ENCODE measurements at regions not wholly inside any gene's neighbourhood (a gene's known extent, or its start where the extent isn't known, plus 50 kb on each side); places are given as distances from the start of the nearest gene placed in this dataset.
A peak's percentile ranks its signal among the peaks of the same experiment; 100 is the strongest.

DNA sequence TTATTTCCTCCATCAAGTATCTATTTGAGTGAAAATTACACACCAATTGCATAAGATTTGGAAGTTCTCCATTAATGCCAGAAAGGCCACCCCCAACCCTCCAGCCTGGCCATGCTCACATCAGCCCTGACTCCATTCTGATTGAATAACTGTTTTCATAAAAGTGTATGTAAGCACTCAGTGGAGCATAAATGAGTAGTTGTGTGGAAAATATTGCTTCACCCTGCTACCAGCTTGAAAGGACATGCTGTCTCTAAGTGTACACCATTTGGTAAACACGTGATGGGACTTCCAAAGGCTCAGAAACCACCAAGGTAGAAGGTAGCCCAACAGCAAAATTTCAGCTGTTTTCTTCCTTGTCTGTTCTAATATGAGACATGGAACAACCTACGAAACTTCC lies 393.8 kb downstream of the ZNF385D start:
- DNase-seq, result peak in 1 of 5 experiments; percentile 1

DNA sequence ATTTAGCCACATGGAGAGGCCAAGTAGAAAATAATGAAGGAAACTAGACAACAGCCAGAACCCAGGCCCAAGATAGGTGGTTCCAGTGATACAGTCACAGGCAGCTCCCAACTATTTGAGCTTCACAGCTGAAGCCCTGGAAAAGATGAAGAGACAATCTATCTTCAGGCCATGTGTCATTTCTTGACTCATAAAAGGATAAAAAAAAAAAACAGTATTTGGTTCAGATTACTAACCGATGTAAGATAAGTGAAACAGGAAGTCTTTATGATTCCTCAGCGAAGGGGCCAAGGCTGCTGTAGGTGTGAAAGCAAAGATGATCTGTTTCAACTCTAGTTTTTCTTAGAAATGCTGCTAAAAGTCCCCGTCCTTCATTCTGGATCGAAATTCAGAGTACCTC lies 394.6 kb downstream of the ZNF385D start:
- DNase-seq, result peak in 1 of 5 experiments; percentile 36

DNA sequence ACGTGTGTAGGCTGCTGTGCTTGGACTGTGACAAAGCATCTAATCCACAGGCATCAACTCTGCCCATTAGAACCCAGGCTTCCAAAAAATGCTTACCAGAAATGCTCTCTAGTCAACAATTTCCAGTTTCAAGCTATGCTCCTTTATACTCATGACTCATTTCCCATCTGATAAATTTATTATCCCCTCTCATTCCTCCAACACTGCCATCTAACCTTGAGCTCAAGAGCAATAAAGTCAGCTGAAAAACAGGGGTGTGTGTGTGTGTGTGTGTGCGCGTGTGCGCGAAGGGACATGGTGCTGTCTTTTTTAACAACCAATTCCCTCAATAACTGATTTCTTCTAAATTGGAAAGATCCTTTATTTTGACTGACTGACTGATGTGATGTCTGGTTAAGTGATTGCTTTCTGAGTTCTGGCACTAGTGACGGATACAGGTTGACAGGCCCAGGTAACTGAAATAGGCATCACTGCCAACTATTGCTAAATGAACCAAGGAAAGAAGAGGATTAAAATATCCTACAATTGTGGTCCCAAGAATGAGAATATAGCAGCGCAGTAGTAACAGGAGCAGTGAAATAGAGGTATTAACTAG lies 405.5 kb downstream of the ZNF385D start:
- no peak for DNase-seq

DNA sequence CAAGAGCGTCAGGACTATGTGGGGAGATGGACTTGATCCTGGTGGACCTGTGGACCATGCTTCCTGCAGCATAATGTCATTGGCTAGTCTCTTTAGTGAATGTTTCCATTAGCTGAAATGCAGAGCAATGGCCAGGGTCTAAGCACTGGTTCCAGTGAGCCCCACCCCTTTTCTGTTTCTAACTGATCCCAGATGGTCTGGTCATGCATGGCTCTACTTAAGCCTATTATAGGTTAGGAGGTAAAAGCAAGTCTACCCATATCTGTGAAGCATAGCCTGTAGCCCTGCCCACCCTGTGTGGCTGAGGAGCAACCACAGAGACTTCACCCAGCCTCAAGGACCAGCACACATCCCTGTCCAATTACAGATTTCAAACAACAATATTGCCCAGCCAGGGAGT lies 419.2 kb downstream of the ZNF385D start:
- DNase-seq, result no peak

DNA sequence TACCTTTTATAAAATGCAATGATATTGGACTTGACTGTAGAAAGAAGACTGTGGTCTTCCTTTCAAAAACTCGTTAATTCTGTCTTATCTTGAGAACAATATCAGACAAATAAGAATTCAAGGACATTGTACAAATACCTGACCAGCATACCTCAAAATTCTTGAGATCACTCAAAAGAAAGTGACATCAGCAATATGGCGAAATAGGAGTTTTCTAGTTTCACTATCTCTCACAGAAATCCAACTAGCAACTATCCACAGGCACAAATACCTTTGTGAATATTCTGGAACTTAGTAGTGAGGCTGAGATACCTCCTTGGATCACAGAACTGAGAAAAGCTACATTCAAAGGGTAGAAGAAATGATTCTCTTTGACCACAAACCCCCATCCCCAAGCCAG lies 419.7 kb downstream of the ZNF385D start:
- DNase-seq, result no peak

DNA sequence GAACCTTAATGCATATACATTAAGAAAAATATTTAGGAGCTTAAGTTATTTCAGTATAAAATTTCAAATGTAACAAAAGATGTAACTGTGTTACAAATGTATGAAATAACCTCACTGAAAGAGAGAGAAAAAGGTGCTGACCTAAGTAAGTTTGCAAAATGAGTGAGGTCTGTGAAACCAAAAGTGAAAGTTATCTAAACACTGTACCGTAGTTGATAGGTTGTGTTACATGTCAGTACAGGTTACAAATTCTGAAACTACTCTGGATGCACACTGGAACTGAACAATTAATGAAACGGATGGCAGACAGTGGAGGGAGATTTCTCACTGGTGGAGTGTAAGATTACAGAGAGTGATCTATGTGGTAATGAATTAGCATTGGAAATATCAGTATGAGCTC lies 420.7 kb downstream of the ZNF385D start:
- DNase-seq, result peak in 1 of 5 experiments; percentile 61

DNA sequence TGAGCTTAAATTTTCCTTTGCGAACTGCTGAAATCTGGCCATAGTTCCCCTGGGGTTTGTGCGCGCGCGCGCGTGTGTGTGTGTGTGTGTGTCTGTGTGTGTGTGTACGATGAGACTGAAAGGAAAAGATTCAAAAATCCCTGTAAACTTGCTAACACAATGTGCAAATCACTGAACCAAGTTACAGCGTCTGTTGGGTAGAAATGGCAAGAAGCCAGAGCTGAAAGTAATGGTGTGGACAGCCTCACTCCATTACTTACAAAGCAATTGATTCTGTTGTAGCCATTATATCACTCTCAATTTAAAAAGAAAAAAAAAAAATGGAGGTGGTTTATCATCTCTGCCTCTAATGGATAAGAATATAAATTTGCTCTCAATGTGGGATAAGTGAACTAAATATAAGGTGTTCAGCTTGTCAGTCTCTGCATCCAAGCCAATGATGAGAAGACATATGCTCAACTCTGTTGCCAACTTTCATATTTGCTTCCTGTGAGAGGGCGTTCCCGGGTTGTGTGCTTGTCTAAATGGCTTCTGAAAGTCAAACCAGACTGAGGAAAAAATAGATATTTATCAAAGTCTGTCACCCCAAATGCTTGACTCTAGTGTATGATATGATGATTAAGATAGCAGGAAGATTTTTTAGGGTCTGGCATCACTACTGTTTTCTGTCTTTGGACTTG lies 422.2 kb downstream of the ZNF385D start:
- DNase-seq, result no peak

DNA sequence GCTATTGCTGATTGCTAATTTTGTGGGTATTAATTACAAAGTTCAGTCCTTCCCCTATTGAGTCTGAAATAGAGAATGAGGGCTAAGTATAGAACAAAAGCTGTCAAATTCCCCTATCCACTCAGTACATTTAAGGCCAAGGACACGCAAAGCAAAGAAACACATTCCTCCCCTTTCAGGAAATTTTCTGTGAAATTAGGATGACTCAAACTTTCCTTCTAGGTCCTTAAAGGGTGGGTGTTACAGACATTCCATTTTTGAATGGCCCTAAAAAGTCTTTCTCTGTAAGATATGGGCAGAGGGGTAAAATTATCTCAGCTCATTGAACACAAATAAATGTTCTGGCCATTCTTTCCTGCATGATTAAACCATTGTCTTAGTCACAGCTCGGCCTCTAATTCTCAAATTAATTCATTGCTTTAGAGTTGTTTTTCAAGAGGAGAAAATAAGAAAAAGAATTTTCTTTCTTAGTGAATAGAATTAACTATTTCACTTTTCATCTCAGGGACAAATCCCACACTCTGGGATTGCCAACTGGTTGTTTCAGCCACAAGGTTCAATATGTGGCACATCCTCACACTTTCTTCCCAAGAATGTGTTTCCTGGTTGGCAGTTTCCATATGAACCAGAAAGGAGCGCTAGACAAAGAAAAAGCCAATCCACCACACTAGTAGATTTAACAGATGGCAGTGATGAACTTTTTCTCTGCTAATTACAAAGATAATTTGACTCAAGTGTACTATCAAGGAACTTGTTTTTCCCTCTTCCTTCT lies 424.1 kb downstream of the ZNF385D start:
- DNase-seq, result no peak

DNA sequence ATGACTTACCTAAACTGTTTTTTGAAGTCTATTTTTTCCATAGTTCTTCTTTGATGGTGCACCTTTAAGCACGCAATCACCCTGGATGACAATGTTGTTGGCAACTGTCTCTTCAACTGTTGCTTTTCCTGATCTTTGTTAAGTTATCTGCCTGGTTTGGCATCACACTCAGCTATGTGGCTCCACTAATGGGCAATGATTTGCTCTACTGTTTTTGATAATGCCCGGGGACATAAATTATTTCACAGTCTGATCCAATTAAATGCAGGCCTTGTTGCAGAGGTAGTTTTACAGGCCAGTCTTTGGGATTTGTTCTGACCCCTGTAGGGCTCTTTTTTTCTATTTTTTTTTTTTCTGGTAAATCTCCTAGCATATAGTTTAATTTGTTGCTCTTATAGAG lies 436.3 kb downstream of the ZNF385D start:
- no peak for DNase-seq

DNA sequence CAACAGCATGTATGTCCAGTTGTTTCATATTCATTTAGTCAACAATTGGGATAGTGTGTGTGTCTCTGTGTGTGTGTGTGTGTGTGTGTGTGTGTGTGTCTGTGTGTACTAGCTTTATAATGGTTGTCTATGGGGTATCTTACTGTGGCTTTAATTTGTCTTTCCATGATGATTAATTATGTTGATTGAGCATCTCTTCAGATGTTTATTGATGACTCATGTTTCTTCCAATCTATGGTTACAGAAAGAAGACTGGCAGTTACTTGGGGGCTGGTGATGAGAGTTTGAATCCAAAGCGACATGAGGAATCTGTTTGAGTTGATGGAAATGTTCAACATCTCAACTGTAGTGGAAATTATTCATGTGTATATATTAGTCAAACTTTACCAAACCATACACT lies 440.1 kb downstream of the ZNF385D start:
- no peak for DNase-seq

DNA sequence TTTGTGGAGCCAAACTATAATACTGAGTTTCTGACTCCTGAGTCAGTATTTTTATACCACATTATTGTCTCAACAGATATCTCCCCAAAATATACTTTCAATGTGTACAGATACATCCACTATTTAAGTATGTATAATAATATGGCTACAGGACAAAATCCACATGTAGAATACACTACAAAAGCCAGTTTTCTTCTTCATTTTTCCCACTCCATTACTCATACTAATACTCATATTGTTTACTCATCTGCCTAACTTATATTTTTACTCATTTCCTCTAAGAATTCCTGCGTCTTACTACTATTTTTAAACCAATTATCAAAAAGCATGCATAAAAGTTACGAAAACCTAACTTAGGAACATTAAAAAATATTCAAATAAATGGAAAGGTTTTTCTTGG lies 440.8 kb downstream of the ZNF385D start:
- DNase-seq, result no peak

DNA sequence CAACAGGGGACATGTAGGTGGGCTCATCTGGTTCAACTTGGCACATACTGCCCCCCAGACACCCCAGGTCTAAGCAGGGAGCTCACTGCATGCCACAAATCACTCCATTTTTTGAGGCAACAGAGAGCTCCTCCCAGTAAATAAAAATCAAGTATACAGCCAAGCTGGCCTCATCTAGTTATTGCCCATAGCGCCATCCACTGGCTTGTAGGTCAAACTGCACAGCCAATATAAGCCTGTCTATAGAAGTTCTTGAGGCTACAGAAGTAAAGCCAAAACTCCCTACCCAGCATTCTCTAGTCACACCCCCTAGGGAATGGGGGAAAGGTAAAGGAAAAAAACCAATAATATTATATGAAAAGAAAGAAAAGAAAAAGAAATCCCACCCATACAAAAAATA lies 453.7 kb downstream of the ZNF385D start:
- no peak for DNase-seq

DNA sequence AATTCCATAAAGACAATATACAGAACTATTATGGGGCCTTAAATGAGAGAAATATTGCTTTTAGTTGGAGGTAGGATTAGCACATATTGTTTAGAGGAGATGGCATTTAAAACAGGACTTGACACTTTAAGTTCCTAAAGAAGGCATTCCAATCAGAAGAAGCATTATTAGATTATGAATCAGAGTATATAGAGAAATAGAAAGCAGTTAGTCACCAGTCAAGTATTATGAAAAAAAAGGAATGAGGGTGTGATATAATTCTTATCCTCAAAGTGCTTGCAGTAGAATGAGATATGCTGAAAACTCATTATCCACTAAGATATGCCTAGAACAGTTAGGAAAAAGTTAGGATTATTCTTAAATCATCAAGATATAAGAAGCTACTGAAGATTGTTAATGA lies 456.2 kb downstream of the ZNF385D start:
- DNase-seq, result no peak

DNA sequence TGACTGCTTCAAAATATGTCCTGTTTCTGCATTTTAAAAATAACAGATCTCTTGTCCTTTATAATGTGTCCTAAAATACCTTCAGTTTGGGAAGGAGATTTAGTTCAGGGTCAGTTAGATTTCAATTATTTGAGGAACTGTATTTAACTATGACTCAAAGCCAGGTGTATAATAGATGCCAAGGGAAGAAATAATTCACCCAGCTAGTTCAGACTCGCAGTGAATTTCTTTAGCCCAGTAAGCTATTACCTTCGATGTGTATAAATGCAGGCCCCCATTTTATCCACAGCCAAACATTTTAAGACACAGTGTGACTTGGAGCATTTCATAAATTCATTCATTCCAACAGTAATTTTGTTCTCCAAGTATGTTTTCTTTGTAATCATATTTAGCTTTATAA lies 458.0 kb downstream of the ZNF385D start:
- no peak for DNase-seq

DNA sequence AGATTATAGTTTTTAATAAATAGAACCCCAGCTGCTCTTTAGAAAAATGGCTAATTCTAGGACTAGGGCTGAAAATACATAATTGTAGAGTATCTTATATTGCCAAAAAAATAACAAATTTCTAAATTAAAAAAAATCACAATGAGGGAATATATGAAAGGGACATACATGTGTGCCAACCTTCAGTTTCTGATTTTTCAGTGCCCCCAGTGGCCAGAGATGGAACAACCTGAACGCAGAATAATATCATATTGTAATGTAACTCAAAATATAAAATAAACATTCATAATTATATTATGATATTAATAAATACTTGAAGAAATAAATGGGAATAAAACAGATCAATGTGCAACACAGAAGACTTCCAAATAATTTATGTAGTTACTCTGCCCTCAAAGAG lies 460.5 kb downstream of the ZNF385D start:
- no peak for DNase-seq

DNA sequence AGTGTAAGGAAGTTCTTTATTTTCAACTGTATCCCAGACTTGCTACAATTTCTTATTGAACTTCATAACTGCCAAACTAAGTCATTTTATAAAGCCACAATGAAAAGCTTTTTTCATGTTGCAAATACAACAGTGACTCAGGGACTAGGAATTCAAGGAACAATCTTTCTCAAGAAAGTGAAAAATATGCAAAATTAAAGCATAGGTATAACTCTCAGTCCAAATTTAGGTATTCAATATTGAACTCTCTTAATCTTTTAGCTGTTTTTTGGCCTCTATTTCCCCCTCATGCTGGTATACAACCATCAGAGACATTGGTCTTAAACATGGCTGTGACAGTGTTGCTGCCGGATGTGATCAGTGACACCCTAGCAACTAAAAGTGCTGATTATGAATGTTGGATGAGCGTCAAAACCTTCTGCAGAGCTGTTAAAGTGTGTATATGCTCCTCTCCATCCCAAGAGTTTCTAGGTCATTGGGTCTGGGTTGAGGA lies 476.9 kb downstream of the ZNF385D start:
- DNase-seq, result no peak

DNA sequence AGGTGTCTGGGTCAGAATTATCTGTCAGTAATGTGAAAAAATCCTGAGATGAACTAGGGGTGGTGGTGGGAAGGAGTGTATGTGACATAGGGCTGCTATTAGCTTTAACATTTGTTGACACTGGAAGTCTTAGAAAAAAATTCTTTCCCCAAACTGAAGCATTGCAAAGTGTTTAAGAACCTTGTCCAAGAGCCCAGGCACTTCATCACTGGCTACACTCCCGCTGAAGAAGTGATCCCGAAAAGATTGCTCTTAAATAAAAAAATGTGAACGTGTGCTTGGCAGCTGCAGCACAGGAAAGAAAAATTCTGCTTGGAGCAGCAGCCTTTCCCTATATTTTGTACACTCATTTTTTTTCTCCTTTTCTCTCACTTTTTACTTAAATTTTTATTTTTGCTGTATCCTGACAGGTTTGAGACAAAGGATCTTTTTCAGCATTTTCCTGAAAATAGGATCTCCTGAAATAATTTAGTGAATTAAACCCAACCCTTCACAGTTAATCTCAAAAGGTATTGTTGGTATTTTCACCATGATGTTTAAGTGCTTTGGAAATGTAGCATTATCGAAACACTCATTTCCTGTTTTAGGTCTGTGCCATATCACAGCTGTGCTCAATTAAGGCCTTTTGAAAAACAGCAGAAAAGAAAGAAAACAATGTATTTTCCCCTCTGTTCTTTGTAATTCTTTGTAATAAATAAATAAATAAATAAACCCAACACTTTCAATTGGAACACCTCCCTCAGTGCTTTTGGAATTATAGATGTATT lies 477.6 kb downstream of the ZNF385D start:
- no peak for DNase-seq

DNA sequence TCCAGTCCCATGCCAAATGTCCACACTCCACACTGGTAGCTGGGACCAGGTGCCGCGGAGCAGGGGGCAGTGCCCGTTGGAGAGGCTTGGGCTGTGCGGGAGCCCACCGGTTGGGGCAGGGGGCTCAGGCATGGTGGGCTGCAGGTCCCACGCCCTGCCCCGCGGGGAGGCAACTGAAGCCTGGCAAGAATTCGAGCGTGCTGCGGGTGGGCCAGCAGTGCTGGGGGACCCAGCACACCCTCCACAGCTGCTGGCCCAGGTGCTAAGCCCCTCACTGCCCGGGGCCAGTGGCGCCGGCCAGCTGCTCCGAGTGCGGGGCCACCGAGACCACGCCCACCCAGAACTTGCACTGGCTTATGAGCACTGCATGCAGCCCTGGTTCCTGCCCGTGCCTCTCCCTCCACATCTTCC lies 479.4 kb downstream of the ZNF385D start:
- DNase-seq, result no peak

DNA sequence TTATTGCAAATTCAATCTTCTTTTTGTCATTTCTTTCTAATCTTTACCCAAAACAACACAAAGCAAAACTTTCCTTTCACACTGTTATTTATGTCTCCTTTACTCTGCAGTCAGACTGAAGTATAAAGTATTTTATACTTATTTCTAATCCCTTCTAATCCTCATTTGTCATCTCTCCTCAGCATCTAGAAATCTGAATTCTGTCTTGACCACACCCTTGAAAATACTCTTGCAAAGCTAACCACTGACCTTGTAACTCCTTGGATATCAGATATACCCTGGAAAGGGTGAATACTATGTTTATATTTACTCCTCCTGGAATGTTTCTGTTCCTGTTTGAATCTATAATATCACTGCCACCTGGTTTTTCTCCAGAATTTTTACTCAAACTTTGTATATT lies 481.1 kb downstream of the ZNF385D start:
- DNase-seq, result no peak

DNA sequence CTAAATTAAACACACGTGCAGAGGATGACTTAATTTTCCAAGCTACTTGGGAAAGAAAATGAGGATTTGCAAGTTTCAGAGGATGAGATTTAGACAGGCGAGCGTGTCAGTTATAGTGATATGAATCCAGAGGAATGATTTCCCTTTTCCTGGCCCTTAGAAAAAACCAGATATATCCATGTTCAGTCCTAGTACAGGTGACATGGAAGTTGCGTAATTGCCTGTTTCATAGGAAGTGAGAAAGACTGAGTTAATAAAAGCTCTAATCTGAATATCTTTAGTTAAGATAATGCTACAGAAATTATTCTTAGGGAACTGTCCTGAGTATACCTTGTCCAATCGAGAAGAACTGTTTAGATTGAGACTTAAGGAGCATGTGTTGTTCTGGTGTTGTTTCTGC lies 490.5 kb downstream of the ZNF385D start:
- no peak for DNase-seq

DNA sequence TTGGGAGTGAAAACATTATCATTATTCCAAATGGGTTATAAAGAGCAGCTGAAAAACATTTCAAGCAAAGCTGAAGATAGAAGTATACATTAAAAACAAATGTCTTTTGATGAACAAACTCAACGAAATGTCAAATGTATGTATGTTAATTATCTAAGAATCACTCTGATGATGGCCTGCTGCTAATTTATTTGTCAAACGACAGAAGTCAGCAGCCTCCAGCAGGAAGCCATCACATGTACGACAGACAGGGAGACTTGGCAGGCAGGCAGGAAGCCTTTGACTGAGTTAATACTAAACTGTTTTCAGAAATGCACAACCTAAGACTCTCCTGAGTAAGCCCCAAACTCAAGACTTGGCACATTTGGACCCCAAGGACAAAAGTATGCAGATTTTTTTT lies 491.1 kb downstream of the ZNF385D start:
- DNase-seq, result no peak

DNA sequence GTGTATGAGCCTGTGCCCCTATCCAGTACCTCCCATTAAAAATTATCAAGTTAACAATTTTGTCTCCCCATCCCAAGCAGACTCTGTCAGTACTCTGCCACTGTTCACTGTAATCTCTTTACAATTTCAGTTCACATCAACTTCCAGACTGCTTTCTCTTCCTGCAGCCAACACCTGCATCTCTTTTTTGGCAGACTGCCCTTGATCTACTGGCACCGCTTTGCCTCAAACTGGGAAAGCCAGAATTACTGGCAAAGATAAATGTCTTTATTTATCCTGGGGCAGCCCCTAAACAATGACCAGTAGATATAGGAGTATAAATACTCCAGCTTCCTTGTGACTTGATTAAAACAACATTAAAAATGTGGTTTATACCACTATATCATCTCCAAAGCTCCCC lies 494.1 kb downstream of the ZNF385D start:
- no peak for DNase-seq

DNA sequence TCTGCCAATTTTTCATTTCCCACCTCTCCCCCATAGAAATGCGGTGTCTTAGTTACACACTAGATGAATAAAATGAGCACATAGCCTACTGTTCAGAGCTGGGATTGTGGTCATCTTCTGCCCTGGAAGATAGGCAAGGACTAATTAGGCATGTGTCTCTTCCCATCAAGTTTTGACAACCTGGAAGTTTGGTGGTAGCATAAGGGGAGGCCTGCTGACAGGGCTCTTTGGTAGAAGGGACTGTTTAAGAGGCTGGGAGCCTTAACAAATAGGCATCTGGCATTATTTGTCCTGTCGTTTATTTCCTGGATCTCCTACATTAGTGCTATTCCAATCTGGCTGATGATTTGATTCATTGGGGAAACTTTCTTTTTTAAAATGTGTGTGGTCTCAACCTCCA lies 512.3 kb downstream of the ZNF385D start:
- DNase-seq, result no peak

Measured in T-helper 2 cell (primary cell).